Adipocyte (in vitro differentiated cells): ENCODE measurements at regions not wholly inside any gene's neighbourhood (a gene's known extent, or its start where the extent isn't known, plus 50 kb on each side); places are given as distances from the start of the nearest gene placed in this dataset.

ENCODE experiments used
- DNase-seq: peaks from one replicate; pipeline ENCODE4 v3.0.0-alpha.2; 2015; ENCODE audit warnings: low read depth
- H3K27me3 ChIP-seq: replicated peaks from 2 replicates; pipeline ENCODE4 v1.7.0; 2013; ENCODE audit warnings: mild to moderate bottlenecking, low read length, moderate library complexity; ENCODE audit not compliant: control insufficient read depth, insufficient read depth
- H3K36me3 ChIP-seq: 2 replicates; pipeline ENCODE4 v1.7.0; 2013; ENCODE audit warnings: low read length, mild to moderate bottlenecking, moderate library complexity; ENCODE audit not compliant: control insufficient read depth, insufficient read depth, severe bottlenecking
- H3K4me1 ChIP-seq: 2 replicates; pipeline ENCODE4 v1.7.0; 2013; ENCODE audit warnings: mild to moderate bottlenecking, low read length, moderate library complexity; ENCODE audit not compliant: control insufficient read depth, insufficient read depth
- H3K4me3 ChIP-seq: 2 replicates; pipeline ENCODE4 v1.7.0; 2013; ENCODE audit warnings: mild to moderate bottlenecking, low read length, moderate library complexity
- H3K9ac ChIP-seq: 2 replicates; pipeline ENCODE4 v1.7.0; 2013; ENCODE audit warnings: mild to moderate bottlenecking, low read length, moderate library complexity
- H3K9me3 ChIP-seq: 2 replicates; pipeline ENCODE4 v1.7.0; 2013; ENCODE audit warnings: mild to moderate bottlenecking, low read length, moderate library complexity; ENCODE audit not compliant: control insufficient read depth

- H3K27me3 ChIP-seq, result no peaks in the 10 kb centered on the region
- H3K9me3 ChIP-seq, result no peaks in the 10 kb centered on the region
- no peak overlapping the region for H3K9ac ChIP-seq
- H3K4me3 ChIP-seq, result no peak overlapping the region
- H3K36me3 ChIP-seq, result no peaks in the 10 kb centered on the region
- DNase-seq, result no peak
- H3K4me1 ChIP-seq, result peaks cover 32% of the 10 kb centered on the region
Observed at GRCh38 chr9:18331310-18331684, 142.7 kb upstream of the ADAMTSL1 start.

- no peaks in the 10 kb centered on the region for H3K27me3 ChIP-seq
- H3K36me3 ChIP-seq, result no peaks in the 10 kb centered on the region
- no peak overlapping the region for H3K4me3 ChIP-seq
- no peak overlapping the region for H3K9ac ChIP-seq
- DNase-seq, result peak; percentile 56
- peaks cover 28% of the 10 kb centered on the region for H3K4me1 ChIP-seq
- H3K9me3 ChIP-seq, result no peaks in the 10 kb centered on the region
Observed at GRCh38 chr9:18331808-18332209, 142.1 kb upstream of the ADAMTSL1 start.

- Histone ChIP-seq H3K9ac (no peak overlapping the region), H3K27me3 (no peaks in the 10 kb centered on the region), H3K4me3 (no peak overlapping the region), H3K9me3 (no peaks in the 10 kb centered on the region), H3K4me1 (peaks cover 20% of the 10 kb centered on the region), H3K36me3 (no peaks in the 10 kb centered on the region)
- no peak for DNase-seq
Observed at GRCh38 chr9:18333157-18333556, 140.8 kb upstream of the ADAMTSL1 start.

- H3K4me3 ChIP-seq, result no peak overlapping the region
- H3K36me3 ChIP-seq, result no peaks in the 10 kb centered on the region
- no peak overlapping the region for H3K9ac ChIP-seq
- H3K9me3 ChIP-seq, result no peaks in the 10 kb centered on the region
- H3K4me1 ChIP-seq, result peaks cover 20% of the 10 kb centered on the region
- no peak for DNase-seq
- no peaks in the 10 kb centered on the region for H3K27me3 ChIP-seq
Observed at GRCh38 chr9:18335825-18336224, 138.1 kb upstream of the ADAMTSL1 start.

- Histone ChIP-seq H3K27me3 (no peaks in the 10 kb centered on the region), H3K9ac (no peak overlapping the region), H3K9me3 (no peaks in the 10 kb centered on the region), H3K4me3 (no peak overlapping the region), H3K4me1 (peaks cover 14% of the 10 kb centered on the region), H3K36me3 (no peaks in the 10 kb centered on the region)
- no peak for DNase-seq
Observed at GRCh38 chr9:18338042-18338441, 135.9 kb upstream of the ADAMTSL1 start.

- Histone ChIP-seq H3K9me3 (no peaks in the 10 kb centered on the region), H3K27me3 (no peaks in the 10 kb centered on the region), H3K36me3 (no peaks in the 10 kb centered on the region), H3K9ac (no peak overlapping the region), H3K4me3 (no peak overlapping the region), H3K4me1 (peaks cover 26% of the 10 kb centered on the region)
- peak; percentile 86 for DNase-seq
Observed at GRCh38 chr9:18343784-18344183, 130.2 kb upstream of the ADAMTSL1 start.

- Histone ChIP-seq H3K27me3 (no peaks in the 10 kb centered on the region), H3K36me3 (no peaks in the 10 kb centered on the region), H3K9me3 (no peaks in the 10 kb centered on the region), H3K4me3 (no peak overlapping the region), H3K4me1 (peaks cover 32% of the 10 kb centered on the region), H3K9ac (no peak overlapping the region)
- DNase-seq, result no peak
Observed at GRCh38 chr9:18346745-18347144, 127.2 kb upstream of the ADAMTSL1 start.

- Histone ChIP-seq H3K9ac (no peak overlapping the region), H3K36me3 (no peaks in the 10 kb centered on the region), H3K4me3 (no peak overlapping the region), H3K9me3 (no peaks in the 10 kb centered on the region), H3K4me1 (peaks cover 32% of the 10 kb centered on the region), H3K27me3 (no peaks in the 10 kb centered on the region)
- peak; percentile 72 for DNase-seq
Observed at GRCh38 chr9:18347386-18348082, 126.4 kb upstream of the ADAMTSL1 start.

GRCh38 chr9:18348083-18348475, 125.9 kb upstream of the ADAMTSL1 start:
- no peak for DNase-seq
- Histone ChIP-seq H3K9ac (no peak overlapping the region), H3K4me1 (peaks cover 30% of the 10 kb centered on the region), H3K27me3 (no peaks in the 10 kb centered on the region), H3K4me3 (no peak overlapping the region), H3K36me3 (no peaks in the 10 kb centered on the region), H3K9me3 (no peaks in the 10 kb centered on the region)

- DNase-seq, result no peak
- H3K9me3 ChIP-seq, result no peaks in the 10 kb centered on the region
- H3K27me3 ChIP-seq, result no peaks in the 10 kb centered on the region
- no peak overlapping the region for H3K4me3 ChIP-seq
- no peaks in the 10 kb centered on the region for H3K36me3 ChIP-seq
- no peak overlapping the region for H3K9ac ChIP-seq
- peaks cover 17% of the 10 kb centered on the region for H3K4me1 ChIP-seq
Observed at GRCh38 chr9:18349530-18349929, 124.4 kb upstream of the ADAMTSL1 start.

- Histone ChIP-seq H3K4me3 (no peak overlapping the region), H3K9ac (no peak overlapping the region), H3K36me3 (no peaks in the 10 kb centered on the region), H3K27me3 (no peaks in the 10 kb centered on the region), H3K9me3 (no peaks in the 10 kb centered on the region), H3K4me1 (peaks cover 14% of the 10 kb centered on the region)
- DNase-seq, result no peak
Observed at GRCh38 chr9:18350036-18350435, 123.9 kb upstream of the ADAMTSL1 start.

- H3K9ac ChIP-seq, result no peak overlapping the region
- no peak overlapping the region for H3K4me3 ChIP-seq
- H3K36me3 ChIP-seq, result no peaks in the 10 kb centered on the region
- H3K27me3 ChIP-seq, result no peaks in the 10 kb centered on the region
- H3K4me1 ChIP-seq, result peaks cover 14% of the 10 kb centered on the region
- no peaks in the 10 kb centered on the region for H3K9me3 ChIP-seq
- DNase-seq, result no peak
Observed at GRCh38 chr9:18350995-18351595, 122.9 kb upstream of the ADAMTSL1 start.
